ENCODE measurements at regions not wholly inside any gene's neighbourhood (a gene's known extent, or its start where the extent isn't known, plus 50 kb on each side); places are given as distances from the start of the nearest gene placed in this dataset.

DNA sequence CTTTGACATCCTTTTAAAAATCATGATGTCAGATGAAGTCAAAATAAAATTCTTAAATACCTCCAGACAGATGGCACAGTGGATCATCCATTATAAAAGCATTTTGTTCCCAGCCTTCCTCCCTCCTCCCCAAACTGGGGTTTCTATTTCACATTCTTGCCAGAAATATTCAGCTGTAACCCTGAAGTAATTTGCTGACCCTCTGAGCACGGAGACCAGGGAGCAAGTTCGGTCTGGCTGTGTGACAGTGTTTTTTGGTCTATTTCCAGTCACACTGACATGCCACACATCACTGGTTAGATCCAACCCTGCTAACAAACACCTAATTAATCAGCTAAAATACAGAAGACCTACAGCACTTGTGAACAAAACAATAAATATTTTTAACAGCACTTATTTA, 126.2 kb upstream of the DMRT1 start (continued):
- no peak for TF ChIP-seq MAX (IDR thresholded peaks at IDR 0.05)
- TF ChIP-seq JUND (IDR thresholded peaks at IDR 0.05) = no peak
- TF ChIP-seq, protein P1, sequence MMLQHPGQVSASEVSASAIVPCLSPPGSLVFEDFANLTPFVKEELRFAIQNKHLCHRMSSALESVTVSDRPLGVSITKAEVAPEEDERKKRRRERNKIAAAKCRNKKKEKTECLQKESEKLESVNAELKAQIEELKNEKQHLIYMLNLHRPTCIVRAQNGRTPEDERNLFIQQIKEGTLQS (IDR thresholded peaks at IDR 0.05) = no peak
- TF ChIP-seq EGR1 (IDR thresholded peaks at IDR 0.05; ENCODE audit: low read depth in 2 of 2) = no peak

GRCh38 chr9:715743-716400, 125.6 kb upstream of the DMRT1 start:
- WGBS = 58% methylated on average over 3 of the region's 3 CpGs
- H3K9me3 ChIP-seq (ENCODE audit: control insufficient read depth in 4 of 4, low read length in 3 of 4) = no peaks in the 10 kb centered on the region
- peaks cover 9 to 32% (median 17%) of the 10 kb centered on the region in 4 donors for H3K36me3 ChIP-seq (ENCODE audit: control insufficient read depth in 4 of 4, insufficient read depth in 3 of 4, low read depth in 1 of 4, low read length in 3 of 4)
- H3K9ac ChIP-seq (ENCODE audit: low read depth in 1 of 2, low read length in 2 of 2) = no peak overlapping the region
- H3K4me1 ChIP-seq (ENCODE audit: control insufficient read depth in 4 of 4, insufficient read depth in 4 of 4, low read length in 3 of 4) = peaks cover 15 to 70% (median 60%) of the 10 kb centered on the region in 4 donors
- H3K4me3 ChIP-seq (ENCODE audit: low read depth in 1 of 3, low read length in 3 of 3) = no peak overlapping the region
- peak in 1 of 2 donors; percentile 15 for TF ChIP-seq RXRA (IDR thresholded peaks at IDR 0.05)
- TF ChIP-seq SP1 (IDR thresholded peaks at IDR 0.05) = peak; percentile 36
- no peak for TF ChIP-seq NR2F2 (IDR thresholded peaks at IDR 0.05)
- DNase-seq (ENCODE audit: low spot score) = no peak
- H3K27ac ChIP-seq (ENCODE audit: low read depth in 1 of 2, low read length in 2 of 2) = peak overlapping the region in 1 of 2 donors; percentile 35
- no peaks in the 10 kb centered on the region for H3K27me3 ChIP-seq (ENCODE audit: control insufficient read depth in 4 of 4, insufficient read depth in 4 of 4, low read length in 3 of 4)

DNA sequence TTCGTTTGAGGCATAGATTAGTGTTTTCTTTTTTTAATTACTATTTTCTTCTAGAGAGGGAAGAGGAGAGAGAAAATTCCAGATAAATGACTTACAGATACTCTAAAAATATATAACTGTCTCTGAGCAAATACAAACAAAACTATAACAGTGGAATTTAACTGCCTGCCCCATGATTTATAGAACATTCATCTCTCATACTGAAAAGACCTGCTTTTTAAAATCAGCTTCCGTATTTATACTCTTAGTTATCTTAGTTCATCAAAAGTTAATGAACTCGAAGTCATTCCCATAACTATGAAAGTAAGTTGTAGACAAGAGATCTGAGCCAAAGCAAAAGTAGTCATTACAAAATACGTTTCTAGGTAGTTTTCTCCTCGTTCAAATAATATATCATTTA, 123.8 kb upstream of the DMRT1 start:
- no peak for DNase-seq (ENCODE audit: low spot score)
- H3K9ac ChIP-seq (ENCODE audit: low read depth in 1 of 2, low read length in 2 of 2) = no peak overlapping the region
- WGBS = 30% methylated on average over 5 of the region's 5 CpGs
- peaks cover 9 to 63% (median 44%) of the 10 kb centered on the region in 4 donors for H3K4me1 ChIP-seq (ENCODE audit: control insufficient read depth in 4 of 4, insufficient read depth in 4 of 4, low read length in 3 of 4)
- TF ChIP-seq NR2F2 (IDR thresholded peaks at IDR 0.05) (no peak), GABPA (IDR thresholded peaks at IDR 0.05 in 1 of 2, conservative IDR thresholded peaks at IDR 0.05 in 1 of 2) (no peak), SP1 (IDR thresholded peaks at IDR 0.05) (no peak), YY1 (IDR thresholded peaks at IDR 0.05) (no peak)
- no peak overlapping the region for H3K4me3 ChIP-seq (ENCODE audit: low read depth in 1 of 3, low read length in 3 of 3)
- H3K27me3 ChIP-seq (ENCODE audit: control insufficient read depth in 4 of 4, insufficient read depth in 4 of 4, low read length in 3 of 4) = no peaks in the 10 kb centered on the region
- peaks cover 4 to 30% (median 8%) of the 10 kb centered on the region in 4 donors for H3K36me3 ChIP-seq (ENCODE audit: control insufficient read depth in 4 of 4, insufficient read depth in 3 of 4, low read depth in 1 of 4, low read length in 3 of 4)
- H3K9me3 ChIP-seq (ENCODE audit: control insufficient read depth in 4 of 4, low read length in 3 of 4) = no peaks in the 10 kb centered on the region
- H3K27ac ChIP-seq (ENCODE audit: low read depth in 1 of 2, low read length in 2 of 2) = peak overlapping the region; percentile 32 to 37

GRCh38 chr9:720239-720881, 121.1 kb upstream of the DMRT1 start:
- no peak for DNase-seq (ENCODE audit: low spot score)
- peak overlapping the region in 1 of 2 donors; percentile 11 for H3K27ac ChIP-seq (ENCODE audit: low read depth in 1 of 2, low read length in 2 of 2)
- 64% methylated on average over 5 of the region's 5 CpGs for WGBS
- TF ChIP-seq CTCF (IDR thresholded peaks at IDR 0.05; ENCODE audit: low read depth, low read length, missing input control) = no peak
- no peak for TF ChIP-seq RXRA (IDR thresholded peaks at IDR 0.05)
- no peak for TF ChIP-seq FOXA1 (IDR thresholded peaks at IDR 0.05)
- no peak for TF ChIP-seq JUND (IDR thresholded peaks at IDR 0.05)
- no peak for TF ChIP-seq FOXA2 (IDR thresholded peaks at IDR 0.05)
- TF ChIP-seq ZBTB33 (IDR thresholded peaks at IDR 0.05) = no peak
- TF ChIP-seq NR2F2 (IDR thresholded peaks at IDR 0.05) = no peak
- no peak for TF ChIP-seq HNF4A (conservative IDR thresholded peaks at IDR 0.05)
- TF ChIP-seq, protein P1 (IDR thresholded peaks at IDR 0.05) = no peak
- TF ChIP-seq SP1 (IDR thresholded peaks at IDR 0.05) = no peak
- TF ChIP-seq MAX (IDR thresholded peaks at IDR 0.05) = no peak
- TF ChIP-seq HNF4G (IDR thresholded peaks at IDR 0.05) = no peak

More at GRCh38 chr9:720239-720881, 121.1 kb upstream of the DMRT1 start:
- Histone ChIP-seq H3K4me3 (ENCODE audit: low read depth in 1 of 3, low read length in 3 of 3) (no peak overlapping the region), H3K27me3 (ENCODE audit: control insufficient read depth in 4 of 4, insufficient read depth in 4 of 4, low read length in 3 of 4) (no peaks in the 10 kb centered on the region), H3K9ac (ENCODE audit: low read depth in 1 of 2, low read length in 2 of 2) (no peak overlapping the region), H3K36me3 (ENCODE audit: control insufficient read depth in 4 of 4, insufficient read depth in 3 of 4, low read depth in 1 of 4, low read length in 3 of 4) (peaks cover 0 to 27% (median 11%) of the 10 kb centered on the region in 4 donors), H3K4me1 (ENCODE audit: control insufficient read depth in 4 of 4, insufficient read depth in 4 of 4, low read length in 3 of 4) (peaks cover 9 to 38% (median 23%) of the 10 kb centered on the region in 4 donors), H3K9me3 (ENCODE audit: control insufficient read depth in 4 of 4, low read length in 3 of 4) (no peaks in the 10 kb centered on the region)
